RWPE2 (cell line): ENCODE measurements at regions not wholly inside any gene's neighbourhood (a gene's known extent, or its start where the extent isn't known, plus 50 kb on each side); places are given as distances from the start of the nearest gene placed in this dataset.

ENCODE experiments used
- ATAC-seq: fragments of 200-7000 bp; cut with Tn5 transposase; 3 replicates; pipeline ENCODE4 v1.9.1; 2021; ENCODE audit warnings: low read depth
- DNase-seq: peaks from one replicate; pipeline ENCODE4 v3.0.0-alpha.2; 2020; ENCODE audit warnings: low spot score
- H3K27ac ChIP-seq: fragments of 450-650 bp; 2 replicates; pipeline ENCODE4 v1.5.1; 2017; ENCODE audit warnings: mild to moderate bottlenecking; ENCODE audit not compliant: poor library complexity, severe bottlenecking
- H3K27me3 ChIP-seq: fragments of 250-450 bp; sonication (Bioruptor Pico); 2 replicates; pipeline ENCODE4 v1.5.1; 2021; ENCODE audit warnings: mild to moderate bottlenecking, moderate library complexity; ENCODE audit not compliant: insufficient read depth, poor library complexity, severe bottlenecking
- H3K36me3 ChIP-seq: fragments of 250-450 bp; sonication (Bioruptor Pico); 2 replicates; pipeline ENCODE4 v1.5.1; 2020; ENCODE audit warnings: low read depth, mild to moderate bottlenecking, moderate library complexity
- H3K4me1 ChIP-seq: fragments of 250-450 bp; sonication (Bioruptor Pico); 2 replicates; pipeline ENCODE4 v1.5.1; 2021; ENCODE audit warnings: mild to moderate bottlenecking, moderate library complexity; ENCODE audit not compliant: insufficient read depth, poor library complexity, severe bottlenecking
- H3K4me3 ChIP-seq: fragments of 250-450 bp; sonication (Bioruptor Pico); 2 replicates; pipeline ENCODE4 v1.5.1; 2021; ENCODE audit warnings: mild to moderate bottlenecking, moderate library complexity; ENCODE audit not compliant: severe bottlenecking
- H3K9me3 ChIP-seq: fragments of 250-450 bp; sonication (Bioruptor Pico); 2 replicates; pipeline ENCODE4 v1.5.1; 2021; ENCODE audit warnings: mild to moderate bottlenecking, moderate library complexity; ENCODE audit not compliant: severe bottlenecking
- TF ChIP-seq, protein P1 (sequence below): fragments of 450-650 bp; IDR thresholded peaks from one replicate; pipeline ENCODE4 v1.5.1; 2017; ENCODE audit warnings: mild to moderate bottlenecking, moderate library complexity; ENCODE audit not compliant: poor library complexity, severe bottlenecking

GRCh38 chr17:6279659-6280058 lies 155.3 kb downstream of the AIPL1 start:
- Histone ChIP-seq H3K27ac (no peak overlapping the region), H3K9me3 (no peaks in the 10 kb centered on the region), H3K27me3 (no peaks in the 10 kb centered on the region), H3K4me3 (no peak overlapping the region), H3K36me3 (no peaks in the 10 kb centered on the region), H3K4me1 (no peaks in the 10 kb centered on the region)
- TF ChIP-seq, protein P1, sequence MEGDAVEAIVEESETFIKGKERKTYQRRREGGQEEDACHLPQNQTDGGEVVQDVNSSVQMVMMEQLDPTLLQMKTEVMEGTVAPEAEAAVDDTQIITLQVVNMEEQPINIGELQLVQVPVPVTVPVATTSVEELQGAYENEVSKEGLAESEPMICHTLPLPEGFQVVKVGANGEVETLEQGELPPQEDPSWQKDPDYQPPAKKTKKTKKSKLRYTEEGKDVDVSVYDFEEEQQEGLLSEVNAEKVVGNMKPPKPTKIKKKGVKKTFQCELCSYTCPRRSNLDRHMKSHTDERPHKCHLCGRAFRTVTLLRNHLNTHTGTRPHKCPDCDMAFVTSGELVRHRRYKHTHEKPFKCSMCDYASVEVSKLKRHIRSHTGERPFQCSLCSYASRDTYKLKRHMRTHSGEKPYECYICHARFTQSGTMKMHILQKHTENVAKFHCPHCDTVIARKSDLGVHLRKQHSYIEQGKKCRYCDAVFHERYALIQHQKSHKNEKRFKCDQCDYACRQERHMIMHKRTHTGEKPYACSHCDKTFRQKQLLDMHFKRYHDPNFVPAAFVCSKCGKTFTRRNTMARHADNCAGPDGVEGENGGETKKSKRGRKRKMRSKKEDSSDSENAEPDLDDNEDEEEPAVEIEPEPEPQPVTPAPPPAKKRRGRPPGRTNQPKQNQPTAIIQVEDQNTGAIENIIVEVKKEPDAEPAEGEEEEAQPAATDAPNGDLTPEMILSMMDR, result peak; percentile 92
- ATAC-seq, result peak; percentile 99
- DNase-seq, result peak; percentile 91

GRCh38 chr17:6278376-6278775 lies 156.5 kb downstream of the AIPL1 start:
- Histone ChIP-seq H3K4me1 (no peaks in the 10 kb centered on the region), H3K27me3 (no peaks in the 10 kb centered on the region), H3K4me3 (no peak overlapping the region), H3K27ac (no peak overlapping the region), H3K36me3 (no peaks in the 10 kb centered on the region), H3K9me3 (no peaks in the 10 kb centered on the region)
- ATAC-seq, result no peak
- TF ChIP-seq, protein P1, result no peak
- no peak for DNase-seq

DNA sequence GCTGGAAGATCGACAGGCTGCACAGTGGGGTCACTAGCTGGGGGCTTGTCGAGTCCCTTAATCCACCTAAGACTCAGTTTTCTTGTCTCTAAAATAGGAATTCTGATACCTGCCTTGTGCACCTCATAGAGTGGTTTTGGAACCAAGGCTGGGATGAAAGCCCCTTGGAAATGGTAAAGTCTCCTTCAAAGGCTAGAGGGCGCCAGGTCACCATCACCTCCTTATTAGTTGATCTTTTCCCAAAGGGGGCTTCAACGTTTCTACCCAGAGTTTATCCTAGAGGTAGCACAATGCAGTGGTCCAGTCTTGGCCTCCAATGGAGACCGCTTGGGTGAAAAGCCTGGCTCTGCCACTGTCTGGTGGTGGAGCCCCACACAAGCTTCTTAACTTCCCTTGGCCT lies 158.2 kb downstream of the AIPL1 start:
- DNase-seq (no peak), ATAC-seq (no peak)
- Histone ChIP-seq H3K27me3 (no peaks in the 10 kb centered on the region), H3K27ac (no peak overlapping the region), H3K4me3 (no peak overlapping the region), H3K9me3 (no peaks in the 10 kb centered on the region), H3K4me1 (no peaks in the 10 kb centered on the region), H3K36me3 (no peaks in the 10 kb centered on the region)
- TF ChIP-seq, protein P1, result no peak

GRCh38 chr17:6274310-6274709 lies 160.6 kb downstream of the AIPL1 start:
- no peaks in the 10 kb centered on the region for H3K4me1 ChIP-seq
- H3K27ac ChIP-seq, result no peak overlapping the region
- ATAC-seq (no peak), DNase-seq (no peak)
- TF ChIP-seq, protein P1, result no peak
- H3K4me3 ChIP-seq, result no peak overlapping the region
- no peaks in the 10 kb centered on the region for H3K9me3 ChIP-seq
- H3K36me3 ChIP-seq, result no peaks in the 10 kb centered on the region
- H3K27me3 ChIP-seq, result no peaks in the 10 kb centered on the region

GRCh38 chr17:6269478-6269877 lies 165.4 kb downstream of the AIPL1 start:
- H3K9me3 ChIP-seq, result no peaks in the 10 kb centered on the region
- no peak for DNase-seq

More at GRCh38 chr17:6269478-6269877, 165.4 kb downstream of the AIPL1 start:
- no peak overlapping the region for H3K4me3 ChIP-seq
- H3K36me3 ChIP-seq, result no peaks in the 10 kb centered on the region
- no peaks in the 10 kb centered on the region for H3K27me3 ChIP-seq
- no peaks in the 10 kb centered on the region for H3K4me1 ChIP-seq
- H3K27ac ChIP-seq, result no peak overlapping the region
- TF ChIP-seq, protein P1, result no peak
- peak; percentile 48; the same call in 1 of the 3 replicates for ATAC-seq
